GM12878 (cell line): ENCODE measurements at regions not wholly inside any gene's neighbourhood (a gene's known extent, or its start where the extent isn't known, plus 50 kb on each side); places are given as distances from the start of the nearest gene placed in this dataset.

Experiments used
- ATF7 ChIP-seq: fragments of 450-650 bp; IDR thresholded peaks from 2 replicates; pipeline ENCODE4 v1.6.1; 2016; ENCODE audit warnings: low read depth, mild to moderate bottlenecking
- CREM ChIP-seq: IDR thresholded peaks from 2 replicates; pipeline ENCODE4 v1.6.1; 2014; ENCODE audit warnings: antibody characterized with exemption, low read depth
- EED ChIP-seq: sonication (generic); IDR thresholded peaks from 2 replicates; pipeline ENCODE4 v1.6.1; 2016; ENCODE audit warnings: antibody characterized with exemption, low read depth
- ETV6 ChIP-seq, 2 experiments: fragments of 450-650 bp in 1 of 2; IDR thresholded peaks in 1 of 2; conservative IDR thresholded peaks in 1 of 2; 2 replicates each; pipeline ENCODE4 v1.6.1; 2014; ENCODE audit warnings: antibody characterized with exemption in 1 of 2, borderline replicate concordance in 1 of 2, low read depth in 1 of 2, mild to moderate bottlenecking in 1 of 2, moderate library complexity in 1 of 2
- IKZF2 ChIP-seq, 2 experiments: fragments of 450-650 bp; IDR thresholded peaks; 2 replicates each; pipeline ENCODE4 v1.6.1; 2017; ENCODE audit warnings: mild to moderate bottlenecking in 2 of 2, moderate library complexity in 2 of 2
- MLLT1 ChIP-seq: fragments of 450-650 bp; IDR thresholded peaks from 2 replicates; pipeline ENCODE4 v1.6.1; 2016; ENCODE audit warnings: mild to moderate bottlenecking
- TARDBP ChIP-seq: IDR thresholded peaks from 2 replicates; pipeline ENCODE4 v1.6.1; 2016; ENCODE audit warnings: borderline replicate concordance
- TF ChIP-seq, protein P1 (sequence below): fragments of 450-650 bp; IDR thresholded peaks from 2 replicates; pipeline ENCODE4 v1.6.1; 2018; ENCODE audit warnings: mild to moderate bottlenecking, low read depth, moderate library complexity; ENCODE audit not compliant: partially characterized antibody
- TF ChIP-seq, protein P2 (sequence below): IDR thresholded peaks from 2 replicates; pipeline ENCODE4 v1.6.1; 2012; ENCODE audit warnings: low read length, inconsistent platforms

DNA sequence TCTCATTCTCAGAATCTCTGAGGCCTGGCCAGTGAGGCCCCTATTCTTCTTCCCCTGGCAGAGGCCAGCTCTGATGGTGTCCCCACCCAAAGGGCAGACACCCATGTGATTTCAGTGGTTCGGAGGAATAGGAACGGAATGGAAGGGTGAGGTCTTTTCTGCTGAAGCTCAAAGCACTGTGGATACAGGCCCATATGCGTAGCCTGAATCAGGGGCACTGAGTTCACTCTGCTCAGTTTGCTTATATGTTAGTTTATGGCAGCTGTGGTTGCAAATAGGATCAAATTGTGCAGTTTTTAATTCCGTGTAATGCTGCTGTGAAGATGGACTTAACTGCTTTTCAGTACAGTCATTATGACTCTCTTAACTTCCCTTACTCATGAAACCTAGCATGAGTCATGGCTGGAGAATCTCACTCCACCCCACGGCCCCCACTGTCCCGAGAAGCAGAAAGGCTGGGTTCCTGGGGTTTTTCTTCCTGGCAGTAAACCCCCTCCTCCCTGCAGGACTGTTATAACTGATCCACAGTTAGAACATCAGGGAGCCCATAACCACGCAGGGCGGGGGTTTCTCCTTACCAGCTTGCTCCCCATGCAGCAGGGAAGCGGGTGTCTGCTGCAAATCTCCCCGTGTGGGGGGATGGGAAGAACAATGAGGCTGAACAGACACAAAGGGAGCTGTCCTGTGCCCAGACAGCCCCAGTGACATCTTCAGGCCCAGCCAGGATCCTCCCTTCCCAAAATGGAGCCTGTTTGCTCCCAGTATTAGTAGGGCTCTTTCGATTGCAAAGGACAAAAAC, 122.7 kb downstream of the SLC38A6 start (continued):
- TF ChIP-seq, protein P1, sequence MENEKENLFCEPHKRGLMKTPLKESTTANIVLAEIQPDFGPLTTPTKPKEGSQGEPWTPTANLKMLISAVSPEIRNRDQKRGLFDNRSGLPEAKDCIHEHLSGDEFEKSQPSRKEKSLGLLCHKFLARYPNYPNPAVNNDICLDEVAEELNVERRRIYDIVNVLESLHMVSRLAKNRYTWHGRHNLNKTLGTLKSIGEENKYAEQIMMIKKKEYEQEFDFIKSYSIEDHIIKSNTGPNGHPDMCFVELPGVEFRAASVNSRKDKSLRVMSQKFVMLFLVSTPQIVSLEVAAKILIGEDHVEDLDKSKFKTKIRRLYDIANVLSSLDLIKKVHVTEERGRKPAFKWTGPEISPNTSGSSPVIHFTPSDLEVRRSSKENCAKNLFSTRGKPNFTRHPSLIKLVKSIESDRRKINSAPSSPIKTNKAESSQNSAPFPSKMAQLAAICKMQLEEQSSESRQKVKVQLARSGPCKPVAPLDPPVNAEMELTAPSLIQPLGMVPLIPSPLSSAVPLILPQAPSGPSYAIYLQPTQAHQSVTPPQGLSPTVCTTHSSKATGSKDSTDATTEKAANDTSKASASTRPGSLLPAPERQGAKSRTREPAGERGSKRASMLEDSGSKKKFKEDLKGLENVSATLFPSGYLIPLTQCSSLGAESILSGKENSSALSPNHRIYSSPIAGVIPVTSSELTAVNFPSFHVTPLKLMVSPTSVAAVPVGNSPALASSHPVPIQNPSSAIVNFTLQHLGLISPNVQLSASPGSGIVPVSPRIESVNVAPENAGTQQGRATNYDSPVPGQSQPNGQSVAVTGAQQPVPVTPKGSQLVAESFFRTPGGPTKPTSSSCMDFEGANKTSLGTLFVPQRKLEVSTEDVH = no peak
- TF ChIP-seq EED (peak; percentile 70; the same call in 1 of the 2 replicates), IKZF2 (IDR thresholded peaks at IDR 0.05) (peak; percentile 66 to 71; a peak in 3 of 4 replicates), MLLT1 (no peak), TARDBP (no peak), ETV6 (conservative IDR thresholded peaks at IDR 0.05 in 1 of 2, IDR thresholded peaks at IDR 0.05 in 1 of 2; ENCODE audit: borderline replicate concordance in 1 of 2, low read depth in 1 of 2) (peak in 1 of 2 experiments; percentile 48; a peak in 1 of 4 replicates), ATF7 (peak; percentile 40; the same call in 1 of the 2 replicates), CREM (0 out of 2 replicates have a peak, but pooled peaks have one; percentile 22)
- TF ChIP-seq, protein P2, sequence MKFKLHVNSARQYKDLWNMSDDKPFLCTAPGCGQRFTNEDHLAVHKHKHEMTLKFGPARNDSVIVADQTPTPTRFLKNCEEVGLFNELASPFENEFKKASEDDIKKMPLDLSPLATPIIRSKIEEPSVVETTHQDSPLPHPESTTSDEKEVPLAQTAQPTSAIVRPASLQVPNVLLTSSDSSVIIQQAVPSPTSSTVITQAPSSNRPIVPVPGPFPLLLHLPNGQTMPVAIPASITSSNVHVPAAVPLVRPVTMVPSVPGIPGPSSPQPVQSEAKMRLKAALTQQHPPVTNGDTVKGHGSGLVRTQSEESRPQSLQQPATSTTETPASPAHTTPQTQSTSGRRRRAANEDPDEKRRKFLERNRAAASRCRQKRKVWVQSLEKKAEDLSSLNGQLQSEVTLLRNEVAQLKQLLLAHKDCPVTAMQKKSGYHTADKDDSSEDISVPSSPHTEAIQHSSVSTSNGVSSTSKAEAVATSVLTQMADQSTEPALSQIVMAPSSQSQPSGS = peak; percentile 59
